ENCODE measurements at regions not wholly inside any gene's neighbourhood (a gene's known extent, or its start where the extent isn't known, plus 50 kb on each side); places are given as distances from the start of the nearest gene placed in this dataset.

DNA sequence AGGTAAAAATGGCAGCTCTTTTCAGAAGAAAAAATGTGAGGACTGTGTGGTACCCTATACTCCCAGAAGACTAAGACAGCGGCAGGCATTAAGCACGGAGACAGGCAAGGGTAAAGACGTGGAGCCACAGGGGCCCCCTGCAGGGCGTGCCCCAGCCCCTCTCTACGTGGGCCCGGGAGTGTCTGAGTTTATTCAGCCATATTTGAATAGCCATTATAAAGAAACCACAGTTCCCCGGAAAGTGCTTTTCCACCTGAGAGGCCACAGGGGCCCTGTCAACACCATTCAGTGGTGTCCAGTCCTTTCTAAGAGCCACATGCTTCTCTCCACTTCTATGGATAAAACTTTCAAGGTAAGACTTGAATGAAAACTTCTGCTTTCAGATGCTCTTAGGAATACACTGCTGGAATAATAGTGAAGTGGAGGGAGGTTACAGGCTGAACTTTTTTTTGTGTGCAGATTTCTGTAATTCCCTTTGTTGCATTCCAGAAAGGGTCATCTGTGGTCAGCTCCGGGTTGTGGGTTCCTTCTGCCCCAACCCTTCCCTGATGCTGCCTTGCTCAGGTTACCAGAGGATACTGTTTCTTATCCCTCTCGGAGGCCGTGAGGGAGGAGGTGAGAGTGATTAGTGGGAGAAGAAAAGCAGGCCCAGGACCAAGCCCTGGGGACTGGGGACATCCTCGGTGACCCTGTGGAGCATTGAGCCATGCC is 58.4 kb downstream of the SLC25A47 start:
- H3K9me3 ChIP-seq, result no peaks in the 10 kb centered on the region
- DNase-seq, result no peak
- no peak overlapping the region for H3K4me3 ChIP-seq
- H3K27me3 ChIP-seq, result no peaks in the 10 kb centered on the region
- no peaks in the 10 kb centered on the region for H3K36me3 ChIP-seq

DNA sequence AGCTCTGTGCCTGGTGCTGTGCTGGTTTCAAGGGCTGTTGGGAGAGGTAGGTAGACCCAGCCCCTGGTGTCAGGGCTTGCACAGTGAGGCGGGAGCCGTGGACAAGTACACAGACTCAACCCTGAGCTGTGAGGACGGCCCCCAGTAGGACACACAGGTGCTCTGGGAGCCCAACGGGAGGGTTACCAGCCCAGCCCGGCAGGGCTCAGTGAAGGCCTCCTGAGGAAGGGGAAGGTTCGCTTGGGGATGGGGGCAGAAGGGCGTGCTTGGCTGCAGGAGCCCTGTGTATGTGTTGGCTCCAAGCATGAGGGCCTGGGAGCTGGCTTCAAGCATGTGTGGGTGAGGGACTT is 58.9 kb downstream of the SLC25A47 start:
- Histone ChIP-seq H3K27me3 (no peaks in the 10 kb centered on the region), H3K9me3 (no peaks in the 10 kb centered on the region), H3K36me3 (no peaks in the 10 kb centered on the region), H3K4me3 (no peak overlapping the region)
- DNase-seq, result no peak

- no peaks in the 10 kb centered on the region for H3K9me3 ChIP-seq
- no peak overlapping the region for H3K4me3 ChIP-seq
- H3K27me3 ChIP-seq, result no peaks in the 10 kb centered on the region
- no peaks in the 10 kb centered on the region for H3K36me3 ChIP-seq
- DNase-seq, result peak; percentile 32
Measured at GRCh38 chr14:100383727-100384158, 60.6 kb downstream of the SLC25A47 start.

DNA sequence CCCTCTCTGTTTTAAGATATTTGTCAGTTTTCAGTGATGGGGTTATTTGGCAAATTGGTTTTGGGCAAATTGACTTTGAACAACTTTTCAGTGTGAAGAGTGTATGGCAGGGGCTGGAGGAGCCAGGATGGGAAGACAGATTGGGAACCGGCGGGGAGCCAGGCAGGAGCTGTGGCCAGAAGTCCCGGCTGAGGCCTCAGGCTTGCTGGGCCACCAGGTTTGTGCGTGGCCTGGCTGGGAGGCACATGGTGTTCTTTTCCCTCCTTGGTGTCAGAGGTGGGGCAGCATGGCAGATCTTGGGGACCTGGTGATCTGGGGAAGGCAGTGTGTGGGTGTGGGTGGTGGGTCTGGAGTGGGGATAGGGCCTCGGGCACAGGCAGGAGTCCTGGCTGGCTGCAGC is 61.1 kb downstream of the SLC25A47 start:
- no peak overlapping the region for H3K4me3 ChIP-seq
- H3K36me3 ChIP-seq, result no peaks in the 10 kb centered on the region
- H3K9me3 ChIP-seq, result no peaks in the 10 kb centered on the region
- DNase-seq, result no peak
- no peaks in the 10 kb centered on the region for H3K27me3 ChIP-seq

DNA sequence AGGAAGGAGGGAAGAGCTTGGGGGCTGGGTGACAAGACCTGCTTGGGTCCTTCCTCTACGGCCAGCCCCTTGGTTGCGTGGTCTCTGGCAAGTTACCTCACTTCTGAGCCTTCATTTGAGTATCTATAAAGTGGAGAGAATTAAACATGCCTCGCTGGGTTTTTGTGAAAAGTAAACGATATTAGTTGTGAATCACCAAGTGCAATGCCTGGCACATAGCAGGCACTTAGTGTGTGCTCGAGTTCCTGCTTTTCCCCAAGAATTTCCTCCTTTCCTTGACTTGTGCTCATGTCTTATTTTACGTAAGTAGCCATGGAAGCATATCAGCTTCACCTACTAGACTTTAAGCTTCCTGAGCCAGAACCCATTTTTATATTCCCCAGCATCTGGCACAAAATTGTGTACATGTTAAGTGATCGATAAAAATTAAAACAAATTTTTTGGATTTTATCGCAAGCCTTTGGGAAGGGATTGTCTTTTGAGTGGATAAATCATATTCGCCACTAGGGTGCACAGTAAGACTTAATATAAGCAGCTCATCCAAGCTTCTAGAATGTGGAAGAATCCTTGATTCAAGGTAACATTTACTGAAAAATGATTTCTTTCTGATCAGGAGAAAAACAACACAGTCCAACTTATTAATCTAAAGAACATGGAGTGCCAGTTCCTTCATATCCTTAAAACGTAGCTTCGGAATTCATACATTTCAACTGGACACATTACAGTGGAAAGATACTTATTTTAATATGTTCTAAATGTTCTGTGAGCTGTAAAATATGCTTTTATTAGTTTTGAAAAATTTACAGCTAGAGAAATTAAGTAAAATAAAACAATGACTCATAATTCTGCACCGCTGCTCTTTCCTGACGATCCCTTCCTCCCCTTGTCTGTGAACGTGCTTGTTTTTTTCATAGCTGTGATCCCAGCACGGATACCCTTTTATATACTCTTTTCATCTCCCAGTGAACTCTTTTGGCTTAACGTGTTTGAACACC is 62.0 kb downstream of the SLC25A47 start:
- Histone ChIP-seq H3K4me3 (no peak overlapping the region), H3K9me3 (no peaks in the 10 kb centered on the region)
- DNase-seq, result no peak

DNA sequence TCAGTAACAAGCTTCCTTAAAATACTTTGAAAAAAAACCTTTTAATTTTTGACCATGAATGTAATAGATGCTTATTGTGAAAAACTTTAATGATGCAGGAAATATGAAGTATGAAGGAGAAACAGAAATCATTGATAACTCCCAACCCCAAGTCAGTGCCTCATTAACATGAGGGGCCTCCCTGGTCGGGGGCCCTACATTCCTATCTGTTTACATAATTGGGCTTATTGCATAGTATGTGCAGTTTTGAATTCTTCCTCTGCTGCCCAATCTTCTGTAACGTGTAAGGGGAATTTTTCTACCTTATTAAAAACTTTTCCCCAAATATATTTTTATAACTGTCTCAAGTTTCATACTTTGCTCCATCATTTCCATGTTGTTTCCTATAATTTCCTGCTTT is 63.0 kb downstream of the SLC25A47 start:
- Histone ChIP-seq H3K27me3 (no peaks in the 10 kb centered on the region), H3K36me3 (no peaks in the 10 kb centered on the region), H3K4me3 (no peak overlapping the region), H3K9me3 (no peaks in the 10 kb centered on the region)
- DNase-seq, result no peak

More for the DNA sequence above, 62.0 kb downstream of the SLC25A47 start:
- Histone ChIP-seq H3K36me3 (no peaks in the 10 kb centered on the region), H3K27me3 (no peaks in the 10 kb centered on the region)

DNA sequence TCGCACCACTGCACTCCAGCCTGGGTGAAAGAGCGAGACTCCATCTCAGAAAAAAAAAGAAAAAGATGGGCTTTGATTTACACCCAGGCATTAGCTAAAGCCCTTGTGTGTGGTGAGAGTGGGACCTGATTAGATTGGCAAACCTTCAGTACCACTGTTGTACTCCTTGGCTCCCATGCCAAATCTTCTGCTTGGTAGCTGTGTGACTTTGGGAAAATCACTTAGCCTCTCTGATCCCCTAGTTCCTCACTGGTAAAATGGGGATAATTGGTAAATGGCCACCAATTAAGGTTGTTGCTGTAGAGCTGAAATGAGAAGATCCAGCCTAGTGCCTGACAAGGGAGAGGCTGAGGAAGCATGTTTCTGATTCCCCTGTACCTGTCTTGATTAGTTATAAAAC is 63.7 kb downstream of the SLC25A47 start:
- Histone ChIP-seq H3K9me3 (no peaks in the 10 kb centered on the region), H3K27me3 (no peaks in the 10 kb centered on the region), H3K36me3 (no peaks in the 10 kb centered on the region), H3K4me3 (no peak overlapping the region)
- no peak for DNase-seq

DNA sequence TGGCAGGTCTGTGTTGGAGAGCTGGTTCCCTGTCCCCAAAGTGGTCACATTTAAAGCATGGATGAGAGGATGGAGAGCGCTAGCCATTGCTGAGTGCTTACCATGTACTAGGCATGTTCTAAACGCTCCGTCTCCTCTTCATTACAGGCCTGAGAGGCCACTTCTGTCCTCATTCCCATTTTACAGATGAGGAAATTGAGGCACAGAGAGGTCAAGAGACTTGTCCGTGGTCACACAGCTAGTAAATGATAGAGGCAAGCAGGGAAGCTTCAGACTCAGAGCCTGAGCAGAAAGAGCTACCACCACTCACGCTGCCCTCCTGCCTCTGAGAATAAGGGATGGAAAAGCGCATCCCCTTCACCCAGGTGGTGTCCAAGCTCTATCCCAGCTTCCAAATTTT is 64.3 kb downstream of the SLC25A47 start:
- no peaks in the 10 kb centered on the region for H3K36me3 ChIP-seq
- no peaks in the 10 kb centered on the region for H3K27me3 ChIP-seq
- no peak for DNase-seq
- H3K4me3 ChIP-seq, result no peak overlapping the region
- no peaks in the 10 kb centered on the region for H3K9me3 ChIP-seq

- no peak overlapping the region for H3K4me3 ChIP-seq
- H3K9me3 ChIP-seq, result no peaks in the 10 kb centered on the region
- no peak for DNase-seq
- no peaks in the 10 kb centered on the region for H3K36me3 ChIP-seq
- H3K27me3 ChIP-seq, result no peaks in the 10 kb centered on the region
Measured at GRCh38 chr14:100388103-100389054, 65.2 kb downstream of the SLC25A47 start.

- Histone ChIP-seq H3K9me3 (no peaks in the 10 kb centered on the region), H3K27me3 (no peaks in the 10 kb centered on the region), H3K4me3 (no peak overlapping the region), H3K36me3 (no peaks in the 10 kb centered on the region)
- DNase-seq, result no peak
Measured at GRCh38 chr14:100389497-100390104, 66.5 kb downstream of the SLC25A47 start.

- no peak for DNase-seq
- no peaks in the 10 kb centered on the region for H3K36me3 ChIP-seq
- no peaks in the 10 kb centered on the region for H3K27me3 ChIP-seq
- no peaks in the 10 kb centered on the region for H3K9me3 ChIP-seq
- no peak overlapping the region for H3K4me3 ChIP-seq
Measured at GRCh38 chr14:100391173-100391572, 68.0 kb downstream of the SLC25A47 start.

GRCh38 chr14:100391724-100392123 is 68.6 kb downstream of the SLC25A47 start:
- no peaks in the 10 kb centered on the region for H3K27me3 ChIP-seq
- no peak for DNase-seq
- H3K36me3 ChIP-seq, result no peaks in the 10 kb centered on the region
- H3K4me3 ChIP-seq, result no peak overlapping the region
- no peaks in the 10 kb centered on the region for H3K9me3 ChIP-seq

DNA sequence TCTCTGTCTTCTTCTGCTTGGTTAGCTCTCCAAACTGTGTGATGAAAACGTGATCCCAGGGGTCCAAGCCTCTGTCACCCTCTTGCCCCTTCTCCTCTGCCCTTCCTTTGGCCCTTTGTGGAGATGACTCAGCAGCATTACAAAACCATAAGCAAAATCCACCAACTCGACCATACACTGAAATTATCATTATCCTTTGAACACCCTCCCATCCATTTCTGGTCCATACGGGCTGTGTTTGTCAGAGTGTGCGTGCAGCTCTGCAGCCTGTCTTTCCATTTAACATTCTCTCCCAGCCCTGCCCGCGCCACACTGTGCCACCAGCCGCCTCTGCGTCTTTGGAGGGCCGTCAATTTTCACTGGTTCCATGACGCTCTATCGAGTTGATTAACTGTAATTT is 69.2 kb downstream of the SLC25A47 start:
- Histone ChIP-seq H3K27me3 (no peaks in the 10 kb centered on the region), H3K9me3 (no peaks in the 10 kb centered on the region), H3K36me3 (no peaks in the 10 kb centered on the region), H3K4me3 (no peak overlapping the region)
- no peak for DNase-seq

DNA sequence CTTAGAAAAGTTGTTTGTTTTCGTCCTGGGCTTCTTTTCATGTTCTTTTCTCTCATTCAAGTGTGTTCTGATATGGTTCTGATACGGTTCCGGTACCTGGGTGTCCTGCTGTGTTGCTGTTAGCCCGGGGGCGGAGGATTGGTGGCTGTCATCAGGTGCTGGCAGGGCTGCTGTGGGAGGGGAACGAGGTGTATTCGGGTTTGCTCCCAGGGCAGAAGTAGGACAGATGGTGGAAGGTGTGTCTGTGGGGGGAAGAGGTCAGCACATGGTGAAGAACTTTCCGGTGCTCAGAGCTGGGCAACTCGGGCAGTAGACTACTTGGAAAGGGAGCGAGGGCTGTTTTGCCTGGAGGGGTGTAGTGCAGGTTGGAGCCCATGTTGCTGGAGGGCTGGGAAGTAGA is 70.2 kb downstream of the SLC25A47 start:
- Histone ChIP-seq H3K27me3 (no peaks in the 10 kb centered on the region), H3K36me3 (no peaks in the 10 kb centered on the region), H3K4me3 (no peak overlapping the region), H3K9me3 (no peaks in the 10 kb centered on the region)
- DNase-seq, result no peak

DNA sequence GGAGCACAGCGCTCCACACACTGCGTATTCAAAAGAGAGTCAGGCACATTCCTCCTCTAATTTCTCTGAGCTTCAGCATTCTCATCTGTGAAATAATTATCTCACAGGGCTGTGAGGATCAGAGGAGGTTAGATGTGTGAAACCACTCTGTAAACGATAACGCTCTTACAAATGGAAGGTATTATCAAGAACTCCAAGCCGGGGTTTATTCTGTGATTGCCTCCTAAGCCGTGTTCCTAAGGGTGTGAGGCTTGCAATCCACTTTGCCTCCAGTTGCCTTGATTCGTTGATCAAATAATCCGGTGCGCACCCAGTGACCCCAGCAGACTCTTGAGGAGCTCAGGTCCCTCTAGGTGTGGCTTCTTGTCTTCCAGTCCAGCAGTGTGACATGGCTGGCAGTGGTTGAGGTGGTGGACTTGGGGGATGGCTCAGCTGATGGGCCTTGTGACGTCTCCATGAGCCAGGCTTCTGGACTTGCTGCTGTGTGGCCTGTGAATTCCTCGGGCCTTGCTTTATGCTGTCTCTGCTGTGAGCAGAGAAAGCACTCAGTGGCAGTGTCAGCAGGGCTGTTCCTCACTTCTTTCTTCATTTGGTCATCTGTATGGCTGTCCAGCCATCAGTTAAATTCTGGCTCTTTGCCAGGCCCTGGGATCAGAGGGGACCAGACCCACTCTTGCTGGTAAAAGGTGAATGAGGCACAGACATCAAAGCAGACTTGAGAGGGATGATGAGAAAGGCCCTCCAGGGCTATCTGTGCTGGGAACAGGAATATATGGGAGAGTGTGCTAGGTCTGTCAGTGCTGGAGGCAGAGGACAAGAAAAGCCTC is 71.0 kb downstream of the SLC25A47 start:
- Histone ChIP-seq H3K36me3 (no peaks in the 10 kb centered on the region), H3K4me3 (no peak overlapping the region), H3K9me3 (no peaks in the 10 kb centered on the region), H3K27me3 (no peaks in the 10 kb centered on the region)
- DNase-seq, result no peak
